ENCODE measurements at regions not wholly inside any gene's neighbourhood (a gene's known extent, or its start where the extent isn't known, plus 50 kb on each side); places are given as distances from the start of the nearest gene placed in this dataset.

DNA sequence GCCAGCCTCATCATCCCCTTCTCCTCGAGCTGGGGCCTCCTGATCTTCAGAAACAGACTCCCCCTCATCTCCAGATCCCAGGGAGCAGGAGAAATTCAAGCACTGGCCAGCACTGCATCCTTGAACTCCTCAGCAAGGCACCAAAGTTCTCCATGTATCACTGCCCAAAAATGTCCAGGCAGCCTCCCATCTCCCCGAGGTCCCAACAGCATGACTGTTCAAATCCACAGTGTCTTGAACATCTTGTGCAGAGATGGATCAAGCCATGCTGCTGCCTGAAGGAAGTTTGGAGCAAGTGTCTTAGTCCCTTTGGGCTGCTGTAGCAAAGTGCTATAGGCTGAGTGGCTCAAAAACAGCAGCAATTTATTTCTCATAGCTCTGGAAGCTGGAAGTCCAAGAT lies 115.5 kb upstream of the GALNT17 start:
- H3K36me3 ChIP-seq = no peaks in the 10 kb centered on the region
- intact Hi-C loops (cut with DNase I) = no loop called here

DNA sequence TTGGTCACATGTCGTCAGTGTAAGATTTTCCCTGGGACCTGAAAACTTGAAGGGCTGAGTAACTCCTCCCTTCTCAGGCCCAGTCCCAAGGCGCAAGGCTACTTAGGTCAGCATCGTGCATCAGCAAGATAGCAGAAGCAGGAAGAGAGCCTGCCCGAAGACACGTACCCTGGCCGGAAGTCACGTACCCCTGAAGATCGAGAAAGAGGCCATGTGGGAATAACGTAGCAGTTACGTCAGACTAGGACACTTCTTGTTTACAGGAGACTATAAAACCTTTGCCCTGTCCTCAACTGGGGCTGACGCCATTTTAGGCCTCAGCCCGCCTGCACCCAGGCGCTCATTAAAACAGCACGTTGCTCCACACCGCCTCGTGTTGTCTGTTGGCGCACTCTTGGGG lies 114.3 kb upstream of the GALNT17 start:
- 98% methylated on average over 8 of the region's 17 CpGs for WGBS
- no peak overlapping the region for H3K27ac ChIP-seq (replicated peaks in 1 of 4)
- H3K4me3 ChIP-seq = no peak overlapping the region
- TF ChIP-seq EP300 (IDR thresholded peaks at IDR 0.05) (no peak), POLR2A (IDR thresholded peaks at IDR 0.05; ENCODE audit: low read depth) (no peak), POLR2AphosphoS5 (IDR thresholded peaks at IDR 0.05) (no peak)
- TF ChIP-seq, protein P1, sequence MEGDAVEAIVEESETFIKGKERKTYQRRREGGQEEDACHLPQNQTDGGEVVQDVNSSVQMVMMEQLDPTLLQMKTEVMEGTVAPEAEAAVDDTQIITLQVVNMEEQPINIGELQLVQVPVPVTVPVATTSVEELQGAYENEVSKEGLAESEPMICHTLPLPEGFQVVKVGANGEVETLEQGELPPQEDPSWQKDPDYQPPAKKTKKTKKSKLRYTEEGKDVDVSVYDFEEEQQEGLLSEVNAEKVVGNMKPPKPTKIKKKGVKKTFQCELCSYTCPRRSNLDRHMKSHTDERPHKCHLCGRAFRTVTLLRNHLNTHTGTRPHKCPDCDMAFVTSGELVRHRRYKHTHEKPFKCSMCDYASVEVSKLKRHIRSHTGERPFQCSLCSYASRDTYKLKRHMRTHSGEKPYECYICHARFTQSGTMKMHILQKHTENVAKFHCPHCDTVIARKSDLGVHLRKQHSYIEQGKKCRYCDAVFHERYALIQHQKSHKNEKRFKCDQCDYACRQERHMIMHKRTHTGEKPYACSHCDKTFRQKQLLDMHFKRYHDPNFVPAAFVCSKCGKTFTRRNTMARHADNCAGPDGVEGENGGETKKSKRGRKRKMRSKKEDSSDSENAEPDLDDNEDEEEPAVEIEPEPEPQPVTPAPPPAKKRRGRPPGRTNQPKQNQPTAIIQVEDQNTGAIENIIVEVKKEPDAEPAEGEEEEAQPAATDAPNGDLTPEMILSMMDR (IDR thresholded peaks at IDR 0.05) = no peak
- H3K36me3 ChIP-seq = no peaks in the 10 kb centered on the region
- H3K9me3 ChIP-seq = no peaks in the 10 kb centered on the region
- intact Hi-C loops (cut with DNase I) = no loop called here
- H3K27me3 ChIP-seq = no peaks in the 10 kb centered on the region
- DNase-seq (ENCODE audit: extremely low spot score) = no peak
- peaks cover 0 to 16% (median 12%) of the 10 kb centered on the region in 4 donors for H3K4me1 ChIP-seq

More for the DNA sequence above, 115.5 kb upstream of the GALNT17 start:
- no peak for DNase-seq (ENCODE audit: extremely low spot score)
- WGBS = 62% methylated on average over 1 of the region's 2 CpGs
- Histone ChIP-seq H3K4me1 (peaks cover 0 to 16% (median 12%) of the 10 kb centered on the region in 4 donors), H3K27ac (replicated peaks in 1 of 4) (no peak overlapping the region), H3K4me3 (no peak overlapping the region), H3K9me3 (no peaks in the 10 kb centered on the region), H3K27me3 (no peaks in the 10 kb centered on the region)
- TF ChIP-seq POLR2A (IDR thresholded peaks at IDR 0.05; ENCODE audit: low read depth) = no peak
- TF ChIP-seq EP300 (IDR thresholded peaks at IDR 0.05) = no peak
- TF ChIP-seq, protein P1 (IDR thresholded peaks at IDR 0.05) = no peak

DNA sequence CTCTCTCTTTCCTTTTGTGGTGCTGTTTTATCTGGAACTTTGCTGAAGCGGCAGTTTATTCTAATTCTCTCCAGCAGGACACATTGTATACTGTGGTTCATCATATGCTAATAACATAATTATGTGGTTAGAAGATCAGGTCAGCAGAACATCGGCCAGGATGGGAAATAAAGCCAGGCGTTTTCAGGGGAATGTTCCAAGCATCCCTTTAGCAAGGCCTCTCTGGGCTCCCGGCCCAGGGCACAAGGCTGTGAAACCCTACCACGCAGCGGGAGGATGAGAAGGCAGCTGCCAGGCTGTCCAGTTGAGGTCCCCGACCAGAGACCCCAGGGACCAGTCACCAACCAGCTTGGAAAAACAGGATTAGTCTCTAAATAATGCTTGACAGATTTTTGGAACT lies 112.2 kb upstream of the GALNT17 start:
- intact Hi-C loops (cut with DNase I) = no loop called here
- peak in 1 of 2 donors; percentile 5 for TF ChIP-seq POLR2AphosphoS5 (IDR thresholded peaks at IDR 0.05)
- TF ChIP-seq, protein P1 (IDR thresholded peaks at IDR 0.05) = no peak
- H3K4me3 ChIP-seq = no peak overlapping the region
- H3K36me3 ChIP-seq = no peaks in the 10 kb centered on the region
- H3K27me3 ChIP-seq = no peaks in the 10 kb centered on the region
- H3K27ac ChIP-seq (replicated peaks in 1 of 4) = peak overlapping the region; percentile 32 to 58 (median 36)
- WGBS = 49% methylated on average over 7 of the region's 7 CpGs
- H3K4me1 ChIP-seq = peaks cover 0 to 16% (median 12%) of the 10 kb centered on the region in 4 donors
- no peaks in the 10 kb centered on the region for H3K9me3 ChIP-seq
- no peak for DNase-seq (ENCODE audit: extremely low spot score)

DNA sequence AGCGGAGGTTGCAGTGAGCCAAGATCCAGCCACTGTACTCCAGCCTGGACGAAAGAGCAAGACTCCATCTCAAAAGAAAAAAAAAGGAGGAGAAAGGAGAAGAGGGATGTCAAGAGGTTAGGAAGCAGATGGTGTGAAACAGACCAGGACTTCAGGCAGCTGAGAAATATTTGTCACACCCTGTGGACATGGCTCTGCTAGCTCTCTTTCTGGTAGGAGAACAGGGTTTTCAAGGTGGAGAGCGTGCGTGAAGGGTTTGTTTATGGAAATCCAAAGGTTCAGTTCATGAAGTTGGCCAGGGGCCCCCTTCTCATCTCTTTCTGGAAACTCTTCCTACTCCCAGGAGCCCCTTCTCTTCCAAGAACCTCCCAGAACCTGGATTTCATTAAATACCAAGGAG lies 110.8 kb upstream of the GALNT17 start:
- Histone ChIP-seq H3K9me3 (no peaks in the 10 kb centered on the region), H3K36me3 (no peaks in the 10 kb centered on the region), H3K4me1 (peaks cover 0 to 16% (median 12%) of the 10 kb centered on the region in 4 donors), H3K4me3 (no peak overlapping the region), H3K27me3 (no peaks in the 10 kb centered on the region), H3K27ac (replicated peaks in 1 of 4) (no peak overlapping the region)
- WGBS = 68% methylated on average over 4 of the region's 4 CpGs
- no peak for DNase-seq (ENCODE audit: extremely low spot score)
- TF ChIP-seq, protein P1 (IDR thresholded peaks at IDR 0.05) = no peak
- TF ChIP-seq EP300 (IDR thresholded peaks at IDR 0.05) (no peak), POLR2AphosphoS5 (IDR thresholded peaks at IDR 0.05) (no peak), POLR2A (IDR thresholded peaks at IDR 0.05; ENCODE audit: low read depth) (no peak)
- intact Hi-C loops (cut with DNase I) = no loop called here

DNA sequence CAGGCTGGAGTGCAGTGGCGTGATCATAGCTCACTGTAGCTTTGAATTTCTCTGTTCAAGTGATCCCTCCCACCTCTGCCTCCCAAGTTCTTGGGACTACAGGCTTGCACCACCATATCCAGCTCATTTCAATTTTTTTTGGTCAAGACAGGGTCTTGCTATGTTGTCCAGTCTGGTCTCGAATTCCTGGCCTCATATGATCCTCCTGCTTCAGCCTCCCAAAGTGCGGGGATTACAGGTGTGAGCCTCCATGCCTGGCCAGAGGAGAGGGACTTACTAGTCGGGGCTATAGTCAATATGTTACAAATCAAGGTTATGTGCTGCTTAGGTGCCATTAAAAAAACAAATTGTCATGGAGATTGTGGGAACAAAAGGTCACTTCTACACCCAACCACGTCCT lies 105.3 kb upstream of the GALNT17 start:
- Histone ChIP-seq H3K4me3 (no peak overlapping the region), H3K4me1 (no peaks in the 10 kb centered on the region), H3K9me3 (no peaks in the 10 kb centered on the region), H3K27ac (replicated peaks in 1 of 4) (no peak overlapping the region), H3K27me3 (no peaks in the 10 kb centered on the region), H3K36me3 (no peaks in the 10 kb centered on the region)
- DNase-seq (ENCODE audit: extremely low spot score) = no peak
- intact Hi-C loops (cut with DNase I) = no loop called here
- TF ChIP-seq, protein P1 (IDR thresholded peaks at IDR 0.05) = no peak
- TF ChIP-seq POLR2AphosphoS5 (IDR thresholded peaks at IDR 0.05) (no peak), EP300 (IDR thresholded peaks at IDR 0.05) (no peak), POLR2A (IDR thresholded peaks at IDR 0.05; ENCODE audit: low read depth) (no peak)
- 77% methylated on average over 5 of the region's 5 CpGs for WGBS
